WTC11 (cell line): ENCODE measurements at regions not wholly inside any gene's neighbourhood (a gene's known extent, or its start where the extent isn't known, plus 50 kb on each side); places are given as distances from the start of the nearest gene placed in this dataset.

Experiments used
- ATAC-seq: fragments of 200-7000 bp; cut with Tn5 transposase; 2 replicates; pipeline ENCODE4 v1.10.0; 2021; ENCODE audit warnings: mild to moderate bottlenecking, moderate library complexity
- CTCF ChIA-PET: fragments of 300-600 bp; sonication (Branson Sonifier 250); formaldehyde crosslinking; loops from one replicate; lab custom pipeline; 2021; ENCODE audit warnings: antibody characterized with exemption; lab: Charles Lee
- POLR2A ChIA-PET: fragments of 350-600 bp; sonication (Branson Sonifier 250); formaldehyde crosslinking; loops from one replicate; lab custom pipeline; 2021; ENCODE audit warnings: antibody characterized with exemption; lab: Charles Lee
- DNase-seq: peaks from one replicate; pipeline ENCODE4 v3.0.0; 2021; ENCODE audit warnings: low spot score
- H3K27ac Mint-ChIP-seq: 2 replicates; pipeline ENCODE4 v1.8.0; 2021; ENCODE audit warnings: mixed read lengths
- H3K27me3 Mint-ChIP-seq: 2 replicates; pipeline ENCODE4 v1.8.0; 2021; ENCODE audit warnings: low read depth, mild to moderate bottlenecking, moderate library complexity, mixed read lengths
- H3K36me3 Mint-ChIP-seq: 2 replicates; pipeline ENCODE4 v1.8.0; 2021; ENCODE audit warnings: mixed read lengths
- H3K4me1 Mint-ChIP-seq: 2 replicates; pipeline ENCODE4 v1.8.0; 2022; ENCODE audit warnings: mixed read lengths
- H3K4me3 Mint-ChIP-seq: 2 replicates; pipeline ENCODE4 v1.8.0; 2021; ENCODE audit warnings: mild to moderate bottlenecking, moderate library complexity, mixed read lengths
- H3K9me3 Mint-ChIP-seq: 2 replicates; pipeline ENCODE4 v1.8.0; 2021; ENCODE audit warnings: mixed read lengths
- ARID4B ChIP-seq: sonication (generic); formaldehyde crosslinking; IDR thresholded peaks from 2 replicates; pipeline ENCODE4 v1.8.0; 2023; ENCODE audit warnings: missing genetic modification reagents, mild to moderate bottlenecking, borderline replicate concordance
- ATF2 ChIP-seq: sonication (generic); formaldehyde crosslinking; IDR thresholded peaks from 2 replicates; pipeline ENCODE4 v1.8.1; 2022; ENCODE audit warnings: low read depth, missing genetic modification reagents, borderline replicate concordance
- ATF6 ChIP-seq: sonication (generic); formaldehyde crosslinking; IDR thresholded peaks from 2 replicates; pipeline ENCODE4 v1.8.1; 2023; ENCODE audit warnings: mild to moderate bottlenecking, missing genetic modification reagents
- CDX4 ChIP-seq: fragments of 250-450 bp; sonication (Bioruptor Pico); IDR thresholded peaks from 2 replicates; pipeline ENCODE4 v1.9.0; 2021; ENCODE audit warnings: moderate library complexity, mild to moderate bottlenecking, inconsistent platforms, borderline replicate concordance
- CREB1 ChIP-seq: sonication (generic); formaldehyde crosslinking; IDR thresholded peaks from 2 replicates; pipeline ENCODE4 v1.8.0; 2023; ENCODE audit warnings: mild to moderate bottlenecking, missing genetic modification reagents
- E2F4 ChIP-seq: sonication (generic); formaldehyde crosslinking; IDR thresholded peaks from 2 replicates; pipeline ENCODE4 v1.8.1; 2022; ENCODE audit warnings: low read depth, mild to moderate bottlenecking, moderate library complexity, missing genetic modification reagents, borderline replicate concordance
- ETV6 ChIP-seq: sonication (generic); formaldehyde crosslinking; IDR thresholded peaks from 2 replicates; pipeline ENCODE4 v1.8.1; 2022; ENCODE audit warnings: mild to moderate bottlenecking, missing genetic modification reagents
- HMGA2 ChIP-seq: fragments of 250-450 bp; sonication (Bioruptor Pico); IDR thresholded peaks from 2 replicates; pipeline ENCODE4 v1.4.0; 2021; ENCODE audit warnings: mild to moderate bottlenecking, moderate library complexity
- NFATC4 ChIP-seq: fragments of 250-450 bp; sonication (Bioruptor Pico); IDR thresholded peaks from 2 replicates; pipeline ENCODE4 v1.9.0; 2021; ENCODE audit warnings: mild to moderate bottlenecking
- NR3C1 ChIP-seq: sonication (generic); formaldehyde crosslinking; conservative IDR thresholded peaks from 2 replicates; pipeline ENCODE4 v1.8.1; 2023; ENCODE audit warnings: low read depth, mild to moderate bottlenecking, missing genetic modification reagents
- RELA ChIP-seq: sonication (generic); formaldehyde crosslinking; IDR thresholded peaks from 2 replicates; pipeline ENCODE4 v1.8.1; 2022; ENCODE audit warnings: missing genetic modification reagents, mild to moderate bottlenecking, borderline replicate concordance
- SMAD4 ChIP-seq: sonication (generic); formaldehyde crosslinking; IDR thresholded peaks from 2 replicates; pipeline ENCODE4 v1.8.0; 2022; ENCODE audit warnings: mild to moderate bottlenecking, missing genetic modification reagents
- SP1 ChIP-seq: sonication (generic); formaldehyde crosslinking; conservative IDR thresholded peaks from 2 replicates; pipeline ENCODE4 v1.8.1; 2022; ENCODE audit warnings: missing genetic modification reagents
- USF2 ChIP-seq: sonication (generic); formaldehyde crosslinking; IDR thresholded peaks from 2 replicates; pipeline ENCODE4 v1.8.1; 2023; ENCODE audit warnings: mild to moderate bottlenecking, missing genetic modification reagents, moderate library complexity
- ZMAT4 ChIP-seq: fragments of 250-450 bp; sonication (Bioruptor Pico); IDR thresholded peaks from 2 replicates; pipeline ENCODE4 v1.9.0; 2021; ENCODE audit warnings: mild to moderate bottlenecking
- ZNF219 ChIP-seq: sonication (generic); formaldehyde crosslinking; IDR thresholded peaks from 2 replicates; pipeline ENCODE4 v1.8.0; 2023; ENCODE audit warnings: missing genetic modification reagents, mild to moderate bottlenecking, borderline replicate concordance
- ZNF263 ChIP-seq: sonication (generic); formaldehyde crosslinking; IDR thresholded peaks from 2 replicates; pipeline ENCODE4 v1.8.1; 2022; ENCODE audit warnings: low read depth, mild to moderate bottlenecking, moderate library complexity, missing genetic modification reagents
- ZNF425 ChIP-seq: fragments of 250-450 bp; sonication (Bioruptor Pico); conservative IDR thresholded peaks from 2 replicates; pipeline ENCODE4 v1.9.0; 2021; ENCODE audit warnings: mild to moderate bottlenecking
- ZNF532 ChIP-seq: fragments of 250-450 bp; sonication (Bioruptor Pico); IDR thresholded peaks from 2 replicates; pipeline ENCODE4 v1.9.0; 2021; ENCODE audit warnings: mild to moderate bottlenecking, borderline replicate concordance

- TF ChIP-seq ATF6 (CRISPR knock-in tag), result no peak
- no peak for TF ChIP-seq ZNF532 (CRISPR knock-in tag)
- no peak for TF ChIP-seq HMGA2 (CRISPR knock-in tag)
- no peak for TF ChIP-seq E2F4 (CRISPR knock-in tag)
- TF ChIP-seq CREB1, result no peak
- no peak for TF ChIP-seq ZNF425
These were observed 613.7 kb upstream of the ACVR2A start (continued) for GRCh38 chr2:147231081-147231480.

- Mint-ChIP-seq H3K9me3 (peaks cover 13% of the 10 kb centered on the region), H3K4me3 (no peak overlapping the region), H3K27me3 (no peaks in the 10 kb centered on the region), H3K4me1 (peaks cover 27% of the 10 kb centered on the region), H3K27ac (no peak overlapping the region), H3K36me3 (peaks cover 1% of the 10 kb centered on the region; the same call in 1 of the 2 replicates)
- ChIA-PET CTCF (no interaction called here), POLR2A (no interaction called here)
- ATAC-seq (no peak), DNase-seq (no peak)
- no peak for TF ChIP-seq ETV6 (CRISPR knock-in tag)
- TF ChIP-seq USF2, result no peak
- no peak for TF ChIP-seq NFATC4 (CRISPR knock-in tag)
- TF ChIP-seq ZNF263 (CRISPR knock-in tag), result no peak
- no peak for TF ChIP-seq SMAD4 (CRISPR knock-in tag)
- TF ChIP-seq RELA (CRISPR knock-in tag), result no peak
- TF ChIP-seq ZMAT4 (CRISPR knock-in tag), result no peak
- TF ChIP-seq ARID4B, result no peak
- TF ChIP-seq CDX4 (CRISPR knock-in tag), result no peak
- TF ChIP-seq ATF2 (CRISPR knock-in tag), result no peak
- TF ChIP-seq NR3C1 (CRISPR knock-in tag), result no peak
- TF ChIP-seq ZNF219 (CRISPR knock-in tag), result no peak
- TF ChIP-seq SP1 (CRISPR knock-in tag), result no peak
These were observed 617.5 kb upstream of the ACVR2A start for GRCh38 chr2:147227313-147227712.
